GM12892 (cell line): ENCODE measurements at regions not wholly inside any gene's neighbourhood (a gene's known extent, or its start where the extent isn't known, plus 50 kb on each side); places are given as distances from the start of the nearest gene placed in this dataset.

Experiments
- DNase-seq: peaks from one replicate; pipeline ENCODE4 v3.0.0; 2011; ENCODE audit not compliant: insufficient read length
- FAIRE-seq: peaks from 2 replicates; lab custom pipeline; 2011; peaks lifted over from hg19 to GRCh38; lab: Jason Lieb, UNC
- POLR2A ChIP-seq: IDR thresholded peaks from 2 replicates; pipeline ENCODE4 v1.6.1; 2011; ENCODE audit warnings: low read depth, low read length, control low read depth
- POLR2AphosphoS5 ChIP-seq: IDR thresholded peaks from 2 replicates; pipeline ENCODE4 v1.6.1; 2011; ENCODE audit warnings: low read depth, low read length, control low read depth
- TAF1 ChIP-seq: IDR thresholded peaks from 2 replicates; pipeline ENCODE4 v1.6.1; 2011; ENCODE audit warnings: low read depth, mild to moderate bottlenecking, control low read depth, low read length, borderline replicate concordance

DNA sequence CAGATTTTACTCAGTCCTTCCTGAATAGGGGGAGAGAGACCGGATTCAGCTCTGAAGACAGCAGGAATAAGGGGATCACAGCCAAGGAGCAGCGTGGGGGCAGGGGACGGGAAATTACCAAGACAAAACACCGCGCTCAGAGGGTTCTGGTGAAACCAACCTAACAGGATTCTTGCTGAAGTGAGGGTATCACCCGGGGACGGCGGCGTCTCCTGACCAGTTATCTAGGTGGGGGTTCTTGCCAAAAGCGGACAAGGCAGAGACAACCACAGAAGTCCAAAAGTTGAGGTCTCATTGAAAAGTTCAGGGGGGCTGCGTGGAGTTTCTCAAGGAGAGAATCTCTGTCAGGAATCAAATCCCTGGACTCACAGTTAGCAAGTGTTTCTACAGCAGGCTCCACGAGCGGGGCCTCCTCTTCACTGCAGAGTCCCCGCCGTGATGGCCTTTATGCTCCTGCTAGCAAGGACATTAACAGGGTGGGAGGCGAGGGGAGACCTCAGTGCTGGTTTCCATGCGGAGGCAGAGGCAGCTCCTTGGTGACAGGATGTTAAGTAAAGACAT, 291.0 kb downstream of the BRD1 start:
- DNase-seq (no peak), FAIRE-seq (no peak)
- no peak for TF ChIP-seq POLR2A
- TF ChIP-seq POLR2AphosphoS5, result no peak
- TF ChIP-seq TAF1, result no peak

- DNase-seq, result no peak
- FAIRE-seq, result no peak
- no peak for TF ChIP-seq TAF1
- TF ChIP-seq POLR2AphosphoS5, result no peak
- no peak for TF ChIP-seq POLR2A
Measured at GRCh38 chr22:49535527-49536125, 292.0 kb downstream of the BRD1 start.

- no peak for TF ChIP-seq POLR2A
- TF ChIP-seq POLR2AphosphoS5, result no peak
- TF ChIP-seq TAF1, result no peak
- FAIRE-seq, result no peak
Measured at GRCh38 chr22:49535126-49535525, 292.5 kb downstream of the BRD1 start.

GRCh38 chr22:49534386-49534785, 293.3 kb downstream of the BRD1 start:
- TF ChIP-seq POLR2A (no peak), TAF1 (no peak), POLR2AphosphoS5 (no peak)
- FAIRE-seq (no peak), DNase-seq (no peak)

More at GRCh38 chr22:49535126-49535525, 292.5 kb downstream of the BRD1 start:
- DNase-seq, result no peak

GRCh38 chr22:49533886-49534285, 293.8 kb downstream of the BRD1 start:
- DNase-seq (no peak), FAIRE-seq (no peak)
- TF ChIP-seq POLR2A (no peak), POLR2AphosphoS5 (no peak), TAF1 (no peak)

GRCh38 chr22:49532869-49533802, 294.5 kb downstream of the BRD1 start:
- no peak for FAIRE-seq
- TF ChIP-seq POLR2A (no peak), POLR2AphosphoS5 (no peak), TAF1 (no peak)
- DNase-seq, result no peak

- TF ChIP-seq POLR2AphosphoS5, result no peak
- no peak for TF ChIP-seq POLR2A
- no peak for TF ChIP-seq TAF1
- FAIRE-seq, result no peak
- no peak for DNase-seq
Measured at GRCh38 chr22:49531368-49531791, 296.3 kb downstream of the BRD1 start.

DNA sequence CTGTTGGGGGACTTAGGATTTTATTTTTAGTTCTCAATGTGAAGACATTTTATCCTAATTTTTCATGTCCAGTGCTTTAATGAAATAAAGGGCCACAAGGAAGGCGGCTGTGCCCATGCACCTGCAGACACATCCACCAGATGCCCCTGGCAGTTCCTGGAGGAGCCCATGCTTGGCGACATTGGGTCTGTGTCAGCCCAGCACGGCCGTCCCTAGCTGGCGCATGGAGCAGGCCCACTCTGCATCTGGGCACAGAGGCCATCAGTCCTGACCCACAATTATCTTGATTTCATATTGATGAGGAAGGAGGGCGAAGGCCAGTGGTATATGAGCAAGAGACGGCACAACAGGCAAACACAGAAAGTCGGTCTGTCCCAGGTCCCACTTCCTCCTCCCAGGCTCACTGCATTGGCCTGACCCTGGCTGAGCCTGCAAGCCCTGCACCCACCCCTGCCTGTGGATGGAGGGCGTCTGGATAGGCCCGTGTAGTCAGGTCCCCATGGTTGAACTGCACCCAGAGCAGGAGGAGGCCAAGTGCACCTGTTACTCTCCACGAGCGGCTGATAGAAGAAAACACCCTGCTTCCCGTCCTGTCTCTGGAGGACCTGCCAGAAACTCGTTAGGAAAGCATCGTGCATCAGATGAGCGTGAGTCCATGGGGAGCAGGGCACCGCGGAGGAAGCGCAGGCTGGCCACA, 296.9 kb downstream of the BRD1 start:
- no peak for TF ChIP-seq POLR2AphosphoS5
- no peak for TF ChIP-seq TAF1
- no peak for TF ChIP-seq POLR2A
- FAIRE-seq, result no peak

GRCh38 chr22:49528420-49528720, 299.3 kb downstream of the BRD1 start:
- no peak for FAIRE-seq
- DNase-seq, result no peak
- TF ChIP-seq TAF1, result no peak
- no peak for TF ChIP-seq POLR2AphosphoS5
- TF ChIP-seq POLR2A, result no peak

More for the DNA sequence above, 296.9 kb downstream of the BRD1 start:
- DNase-seq, result no peak

GRCh38 chr22:49527611-49528419, 299.9 kb downstream of the BRD1 start:
- FAIRE-seq, result no peak
- TF ChIP-seq POLR2AphosphoS5, result no peak
- DNase-seq, result no peak
